ENCODE measurements at regions not wholly inside any gene's neighbourhood (a gene's known extent, or its start where the extent isn't known, plus 50 kb on each side); places are given as distances from the start of the nearest gene placed in this dataset.
"Not testable (repeated sequence)": the region's sequence is repeated elsewhere in the genome, so short reads cannot be mapped to it uniquely, and the experiment has no call there.

DNA sequence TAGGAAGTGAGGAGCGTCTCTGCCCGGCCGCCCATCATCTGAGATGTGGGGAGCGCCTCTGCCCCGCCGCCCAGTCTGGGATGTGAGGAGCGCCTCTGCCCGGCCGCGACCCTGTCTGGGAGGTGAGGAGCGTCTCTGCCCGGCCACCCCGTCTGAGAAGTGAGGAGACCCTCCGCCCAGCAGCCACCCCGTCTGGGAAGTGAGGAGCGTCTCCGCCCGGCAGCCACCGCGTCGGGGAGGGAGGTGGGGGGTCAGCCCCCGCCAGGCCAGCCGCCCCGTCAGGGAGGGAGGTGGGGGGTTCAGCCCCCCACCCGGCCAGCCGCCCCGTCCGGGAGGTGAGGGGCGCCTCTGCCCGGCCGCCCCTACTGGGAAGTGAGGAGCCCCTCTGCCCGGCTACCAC is 188.9 kb downstream of the SPANXN1 start:
- TF ChIP-seq, protein P1, sequence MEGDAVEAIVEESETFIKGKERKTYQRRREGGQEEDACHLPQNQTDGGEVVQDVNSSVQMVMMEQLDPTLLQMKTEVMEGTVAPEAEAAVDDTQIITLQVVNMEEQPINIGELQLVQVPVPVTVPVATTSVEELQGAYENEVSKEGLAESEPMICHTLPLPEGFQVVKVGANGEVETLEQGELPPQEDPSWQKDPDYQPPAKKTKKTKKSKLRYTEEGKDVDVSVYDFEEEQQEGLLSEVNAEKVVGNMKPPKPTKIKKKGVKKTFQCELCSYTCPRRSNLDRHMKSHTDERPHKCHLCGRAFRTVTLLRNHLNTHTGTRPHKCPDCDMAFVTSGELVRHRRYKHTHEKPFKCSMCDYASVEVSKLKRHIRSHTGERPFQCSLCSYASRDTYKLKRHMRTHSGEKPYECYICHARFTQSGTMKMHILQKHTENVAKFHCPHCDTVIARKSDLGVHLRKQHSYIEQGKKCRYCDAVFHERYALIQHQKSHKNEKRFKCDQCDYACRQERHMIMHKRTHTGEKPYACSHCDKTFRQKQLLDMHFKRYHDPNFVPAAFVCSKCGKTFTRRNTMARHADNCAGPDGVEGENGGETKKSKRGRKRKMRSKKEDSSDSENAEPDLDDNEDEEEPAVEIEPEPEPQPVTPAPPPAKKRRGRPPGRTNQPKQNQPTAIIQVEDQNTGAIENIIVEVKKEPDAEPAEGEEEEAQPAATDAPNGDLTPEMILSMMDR (IDR thresholded peaks at IDR 0.05) = not testable (repeated sequence)
- not testable (repeated sequence) for TF ChIP-seq POLR2A (IDR thresholded peaks at IDR 0.05)
